OCI-LY3 (cell line): ENCODE measurements at regions not wholly inside any gene's neighbourhood (a gene's known extent, or its start where the extent isn't known, plus 50 kb on each side); places are given as distances from the start of the nearest gene placed in this dataset.

Experiments
- H2AFZ ChIP-seq: fragments of 200-600, 300-600 bp; shearing (Covaris generic); 2 replicates; pipeline ENCODE4 v1.6.0; 2014; ENCODE audit warnings: antibody characterized with exemption, low read depth, low read length
- H3K27ac ChIP-seq: fragments of 200-600, 300-600 bp; sonication (generic); 2 replicates; pipeline ENCODE4 v1.5.1; 2014; ENCODE audit warnings: mild to moderate bottlenecking, low read length, moderate library complexity, mixed read lengths
- H3K27me3 ChIP-seq: fragments of 200-600, 300-600 bp; sonication (generic); 2 replicates; pipeline ENCODE4 v1.6.1; 2014; ENCODE audit warnings: low read depth, low read length, mixed read lengths
- H3K36me3 ChIP-seq: fragments of 200-600, 300-600 bp; sonication (generic); replicated peaks from 2 replicates; pipeline ENCODE3; 2014; ENCODE audit warnings: low read depth, low read length, mixed read lengths
- H3K4me1 ChIP-seq: fragments of 300-600, 200-600 bp; sonication (generic); 2 replicates; pipeline ENCODE4 v1.6.1; 2014; ENCODE audit warnings: low read length, mixed read lengths
- H3K4me2 ChIP-seq: fragments of 200-600, 300-600 bp; sonication (generic); 2 replicates; pipeline ENCODE4 v1.6.1; 2014; ENCODE audit warnings: low read length, mixed read lengths
- H3K4me3 ChIP-seq: fragments of 300-600, 200-600 bp; sonication (generic); 2 replicates; pipeline ENCODE4 v1.5.1; 2014; ENCODE audit warnings: antibody characterized with exemption, mild to moderate bottlenecking, low read length, moderate library complexity
- H3K79me2 ChIP-seq: fragments of 300-600, 200-600 bp; shearing (Covaris generic); 2 replicates; pipeline ENCODE4 v1.6.1; 2014; ENCODE audit warnings: mild to moderate bottlenecking, low read length, mixed read lengths
- H3K9ac ChIP-seq: fragments of 300-600, 200-600 bp; shearing (Covaris generic); 2 replicates; pipeline ENCODE4 v1.6.0; 2014; ENCODE audit warnings: mild to moderate bottlenecking, low read length, moderate library complexity
- H3K9me3 ChIP-seq: fragments of 200-600, 300-600 bp; shearing (Covaris generic); 2 replicates; pipeline ENCODE4 v1.6.1; 2014; ENCODE audit warnings: low read length, mixed read lengths; ENCODE audit not compliant: insufficient read depth
- H4K20me1 ChIP-seq: fragments of 200-600, 300-600 bp; sonication (generic); 2 replicates; pipeline ENCODE4 v1.6.1; 2016; ENCODE audit warnings: low read length, mixed read lengths; ENCODE audit not compliant: insufficient read depth
- EZH2phosphoT487 ChIP-seq: fragments of 200-600 bp; shearing (Covaris generic); IDR thresholded peaks from 2 replicates; pipeline ENCODE4 v1.6.1; 2018; ENCODE audit warnings: antibody characterized with exemption, mixed run types, low read depth
- TF ChIP-seq, protein P1 (sequence below): fragments of 200-600, 300-600 bp; sonication (generic); IDR thresholded peaks from 2 replicates; pipeline ENCODE4 v1.5.1; 2014; ENCODE audit warnings: antibody characterized with exemption, low read length, low read depth

DNA sequence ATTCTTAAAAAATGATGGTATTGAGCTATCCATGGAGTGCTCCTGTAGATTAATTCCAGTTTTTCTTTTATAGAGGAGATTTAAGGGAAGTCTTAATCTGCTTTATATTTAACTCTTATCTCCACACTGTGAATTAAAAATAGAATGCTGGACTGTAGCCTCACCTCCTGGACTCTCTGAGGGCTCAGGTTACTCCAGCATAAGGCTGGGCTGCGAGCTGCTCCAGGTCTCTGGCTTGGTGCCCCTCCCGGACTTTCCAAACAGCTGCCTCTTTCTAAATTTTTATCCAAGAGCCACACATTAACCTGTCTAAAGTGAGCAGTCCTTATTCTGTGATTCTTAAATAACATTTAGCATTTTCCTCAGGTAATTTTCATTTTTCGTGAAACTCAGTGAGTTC, 218.7 kb upstream of the JADE1 start:
- TF ChIP-seq, protein P1, sequence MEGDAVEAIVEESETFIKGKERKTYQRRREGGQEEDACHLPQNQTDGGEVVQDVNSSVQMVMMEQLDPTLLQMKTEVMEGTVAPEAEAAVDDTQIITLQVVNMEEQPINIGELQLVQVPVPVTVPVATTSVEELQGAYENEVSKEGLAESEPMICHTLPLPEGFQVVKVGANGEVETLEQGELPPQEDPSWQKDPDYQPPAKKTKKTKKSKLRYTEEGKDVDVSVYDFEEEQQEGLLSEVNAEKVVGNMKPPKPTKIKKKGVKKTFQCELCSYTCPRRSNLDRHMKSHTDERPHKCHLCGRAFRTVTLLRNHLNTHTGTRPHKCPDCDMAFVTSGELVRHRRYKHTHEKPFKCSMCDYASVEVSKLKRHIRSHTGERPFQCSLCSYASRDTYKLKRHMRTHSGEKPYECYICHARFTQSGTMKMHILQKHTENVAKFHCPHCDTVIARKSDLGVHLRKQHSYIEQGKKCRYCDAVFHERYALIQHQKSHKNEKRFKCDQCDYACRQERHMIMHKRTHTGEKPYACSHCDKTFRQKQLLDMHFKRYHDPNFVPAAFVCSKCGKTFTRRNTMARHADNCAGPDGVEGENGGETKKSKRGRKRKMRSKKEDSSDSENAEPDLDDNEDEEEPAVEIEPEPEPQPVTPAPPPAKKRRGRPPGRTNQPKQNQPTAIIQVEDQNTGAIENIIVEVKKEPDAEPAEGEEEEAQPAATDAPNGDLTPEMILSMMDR, result no peak
- TF ChIP-seq EZH2phosphoT487, result no peak
- peaks cover 9% of the 10 kb centered on the region for H3K4me1 ChIP-seq
- no peaks in the 10 kb centered on the region for H3K27me3 ChIP-seq
- H3K9ac ChIP-seq, result no peak overlapping the region
- H3K4me3 ChIP-seq, result no peak overlapping the region
- no peaks in the 10 kb centered on the region for H3K36me3 ChIP-seq
- H3K27ac ChIP-seq, result no peak overlapping the region
- H3K79me2 ChIP-seq, result no peaks in the 10 kb centered on the region
- no peaks in the 10 kb centered on the region for H4K20me1 ChIP-seq
- peak overlapping the region; percentile 7; the same call in 1 of the 2 replicates for H3K4me2 ChIP-seq
- H3K9me3 ChIP-seq, result no peaks in the 10 kb centered on the region
- peak overlapping the region; percentile 75 for H2AFZ ChIP-seq

DNA sequence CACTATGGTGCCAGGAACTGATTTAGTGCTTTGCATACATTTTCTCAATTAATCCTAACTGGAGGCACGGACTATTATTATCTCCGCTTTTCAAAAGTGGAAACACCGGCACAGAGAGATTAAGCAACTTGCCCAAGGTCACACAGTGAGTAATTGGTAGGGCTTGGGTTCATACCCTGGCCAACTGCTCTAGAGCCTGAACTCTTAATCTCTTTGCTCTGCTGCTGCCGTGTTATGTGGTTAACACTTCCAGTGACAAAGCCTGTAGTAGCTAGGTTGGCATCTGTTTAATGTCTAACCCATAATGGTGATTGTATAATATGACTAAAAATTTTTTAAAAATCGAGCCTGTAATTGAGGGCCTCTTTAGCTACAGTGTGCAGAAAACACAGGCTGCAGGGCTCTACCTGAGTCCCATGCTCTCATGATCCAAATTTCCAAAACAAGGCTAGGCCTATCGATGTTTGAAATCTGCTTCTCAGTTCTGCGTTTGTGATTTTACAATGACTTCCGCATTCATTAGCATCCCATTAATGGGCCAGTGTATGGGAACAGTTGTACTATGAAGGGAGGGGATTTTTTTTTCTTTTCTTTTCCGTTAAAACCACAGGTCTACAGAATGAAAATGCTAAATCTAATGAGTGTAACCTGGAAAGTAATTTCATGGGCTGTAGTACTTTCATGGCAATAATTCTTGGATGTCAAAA, 219.3 kb upstream of the JADE1 start:
- H3K9ac ChIP-seq, result no peak overlapping the region
- H4K20me1 ChIP-seq, result no peaks in the 10 kb centered on the region
- no peaks in the 10 kb centered on the region for H3K79me2 ChIP-seq
- peaks cover 9% of the 10 kb centered on the region for H3K4me1 ChIP-seq
- H3K36me3 ChIP-seq, result no peaks in the 10 kb centered on the region
- H3K4me2 ChIP-seq, result peak overlapping the region; percentile 7
- H3K27ac ChIP-seq, result no peak overlapping the region
- no peaks in the 10 kb centered on the region for H3K27me3 ChIP-seq
- peak overlapping the region; percentile 75 for H2AFZ ChIP-seq
- H3K4me3 ChIP-seq, result no peak overlapping the region
- TF ChIP-seq EZH2phosphoT487, result no peak
- TF ChIP-seq, protein P1, result no peak
- no peaks in the 10 kb centered on the region for H3K9me3 ChIP-seq

DNA sequence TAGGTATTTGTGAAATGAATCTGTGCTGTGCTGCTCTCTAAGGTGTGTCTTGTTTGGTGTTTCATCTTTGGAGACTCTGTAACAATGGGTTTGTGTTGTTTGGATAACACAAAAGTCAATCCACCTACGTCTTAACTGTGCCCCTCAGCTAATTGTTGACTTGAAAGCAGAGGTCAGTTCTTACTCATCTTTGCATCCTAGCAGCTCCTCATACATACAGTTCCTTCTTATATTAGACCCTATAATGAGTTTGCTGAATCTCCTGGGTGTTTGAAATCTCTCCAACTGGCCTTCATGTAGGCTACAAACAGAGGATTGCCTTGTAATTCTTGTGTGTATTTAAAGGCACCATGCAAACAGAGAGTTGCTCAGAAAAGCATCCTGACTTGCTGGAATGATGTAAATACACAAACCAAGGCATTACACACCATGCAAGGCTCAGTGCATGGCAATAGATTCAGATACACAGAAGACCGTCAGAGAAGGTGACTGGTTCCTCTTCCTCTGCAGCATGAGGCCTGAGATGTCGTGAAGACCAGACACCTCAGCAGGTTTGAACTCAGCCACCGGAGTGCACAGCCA, 220.0 kb upstream of the JADE1 start:
- H3K4me2 ChIP-seq, result no peak overlapping the region
- no peaks in the 10 kb centered on the region for H3K27me3 ChIP-seq
- no peaks in the 10 kb centered on the region for H3K79me2 ChIP-seq
- H3K4me3 ChIP-seq, result no peak overlapping the region
- H3K27ac ChIP-seq, result no peak overlapping the region
- H3K36me3 ChIP-seq, result no peaks in the 10 kb centered on the region
- no peaks in the 10 kb centered on the region for H3K9me3 ChIP-seq
- peak overlapping the region; percentile 75 for H2AFZ ChIP-seq
- no peaks in the 10 kb centered on the region for H4K20me1 ChIP-seq
- H3K9ac ChIP-seq, result no peak overlapping the region
- no peak for TF ChIP-seq EZH2phosphoT487
- TF ChIP-seq, protein P1, result no peak
- H3K4me1 ChIP-seq, result peaks cover 9% of the 10 kb centered on the region

DNA sequence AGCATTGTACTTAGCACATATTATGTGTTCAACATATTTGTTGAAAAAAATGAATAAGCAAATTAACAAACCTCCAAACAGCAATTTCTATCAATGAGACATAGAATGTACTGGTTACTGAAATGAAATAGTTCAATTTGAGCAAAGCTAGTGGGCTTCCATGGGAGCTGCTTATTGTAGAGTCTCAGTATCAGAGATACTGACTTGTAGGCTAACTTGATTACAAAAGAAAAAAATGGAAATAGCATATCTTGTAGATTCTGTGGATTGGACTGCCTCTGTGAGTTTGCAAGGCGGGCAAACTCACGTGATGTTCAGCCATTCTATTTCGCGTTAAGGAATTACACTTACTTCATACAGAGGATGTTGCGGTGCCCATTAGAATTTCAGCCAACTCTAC, 222.1 kb upstream of the JADE1 start:
- no peak overlapping the region for H2AFZ ChIP-seq

More for the DNA sequence above, 222.1 kb upstream of the JADE1 start:
- Histone ChIP-seq H3K36me3 (no peaks in the 10 kb centered on the region), H3K27me3 (no peaks in the 10 kb centered on the region), H3K9me3 (no peaks in the 10 kb centered on the region), H3K4me2 (no peak overlapping the region), H3K4me1 (peaks cover 9% of the 10 kb centered on the region), H3K79me2 (no peaks in the 10 kb centered on the region), H3K9ac (no peak overlapping the region), H3K27ac (no peak overlapping the region), H3K4me3 (no peak overlapping the region), H4K20me1 (no peaks in the 10 kb centered on the region)
- TF ChIP-seq EZH2phosphoT487, result no peak
- TF ChIP-seq, protein P1, result no peak
